ENCODE measurements at regions not wholly inside any gene's neighbourhood (a gene's known extent, or its start where the extent isn't known, plus 50 kb on each side); places are given as distances from the start of the nearest gene placed in this dataset.

GRCh38 chr13:111503905-111504695 is 183.7 kb downstream of the TEX29 start:
- intact Hi-C loops (cut with DNase I) = no loop called here
- Histone ChIP-seq H3K4me1 (ENCODE audit: control insufficient read depth, insufficient read depth, low read length) (no peaks in the 10 kb centered on the region), H3K27me3 (ENCODE audit: control insufficient read depth, insufficient read depth) (no peaks in the 10 kb centered on the region), H3K4me3 (ENCODE audit: low read length) (no peak overlapping the region), H3K9me3 (ENCODE audit: control insufficient read depth, low read length) (no peaks in the 10 kb centered on the region), H3K27ac (ENCODE audit: low read length) (no peak overlapping the region)
- ATAC-seq (no peak), DNase-seq (no peak)
- 78% methylated on average over 13 of the region's 13 CpGs for WGBS

- intact Hi-C loops (cut with DNase I) = no loop called here
- H3K4me1 ChIP-seq (ENCODE audit: control insufficient read depth, insufficient read depth, low read length) = no peaks in the 10 kb centered on the region
- 32% methylated on average over 20 of the region's 20 CpGs for WGBS
- no peak overlapping the region for H3K27ac ChIP-seq (ENCODE audit: low read length)
- ATAC-seq (no peak), DNase-seq (no peak)
- H3K27me3 ChIP-seq (ENCODE audit: control insufficient read depth, insufficient read depth) = no peaks in the 10 kb centered on the region
- no peak overlapping the region for H3K4me3 ChIP-seq (ENCODE audit: low read length)
- no peaks in the 10 kb centered on the region for H3K9me3 ChIP-seq (ENCODE audit: control insufficient read depth, low read length)
Measured at GRCh38 chr13:111505175-111505777, 184.8 kb downstream of the TEX29 start.

GRCh38 chr13:111506125-111506524 is 185.7 kb downstream of the TEX29 start:
- H3K9me3 ChIP-seq (ENCODE audit: control insufficient read depth, low read length) = no peaks in the 10 kb centered on the region
- no peak overlapping the region for H3K4me3 ChIP-seq (ENCODE audit: low read length)
- intact Hi-C loops (cut with DNase I) = no loop called here
- ATAC-seq = peak in 1 of 2 donors; percentile 24
- DNase-seq = no peak
- WGBS = 76% methylated on average over 6 of the region's 6 CpGs
- H3K27me3 ChIP-seq (ENCODE audit: control insufficient read depth, insufficient read depth) = no peaks in the 10 kb centered on the region
- no peak overlapping the region for H3K27ac ChIP-seq (ENCODE audit: low read length)
- H3K4me1 ChIP-seq (ENCODE audit: control insufficient read depth, insufficient read depth, low read length) = no peaks in the 10 kb centered on the region

- 76% methylated on average over 7 of the region's 7 CpGs for WGBS
- intact Hi-C loops (cut with DNase I) = no loop called here
- no peak overlapping the region for H3K27ac ChIP-seq (ENCODE audit: low read length)
- no peak for ATAC-seq
- H3K4me1 ChIP-seq (ENCODE audit: control insufficient read depth, insufficient read depth, low read length) = no peaks in the 10 kb centered on the region
- H3K27me3 ChIP-seq (ENCODE audit: control insufficient read depth, insufficient read depth) = no peaks in the 10 kb centered on the region
- H3K9me3 ChIP-seq (ENCODE audit: control insufficient read depth, low read length) = no peaks in the 10 kb centered on the region
- no peak for DNase-seq
- H3K4me3 ChIP-seq (ENCODE audit: low read length) = no peak overlapping the region
Measured at GRCh38 chr13:111506621-111507020, 186.2 kb downstream of the TEX29 start.

GRCh38 chr13:111508164-111508870 is 187.9 kb downstream of the TEX29 start:
- H3K27me3 ChIP-seq (ENCODE audit: control insufficient read depth, insufficient read depth) = no peaks in the 10 kb centered on the region
- H3K27ac ChIP-seq (ENCODE audit: low read length) = no peak overlapping the region
- ATAC-seq (no peak), DNase-seq (no peak)
- no peaks in the 10 kb centered on the region for H3K4me1 ChIP-seq (ENCODE audit: control insufficient read depth, insufficient read depth, low read length)
- intact Hi-C loops (cut with DNase I) = no loop called here
- WGBS = 89% methylated on average over 21 of the region's 21 CpGs
- H3K9me3 ChIP-seq (ENCODE audit: control insufficient read depth, low read length) = no peaks in the 10 kb centered on the region
- no peak overlapping the region for H3K4me3 ChIP-seq (ENCODE audit: low read length)

- no peak overlapping the region for H3K27ac ChIP-seq (ENCODE audit: low read length)
Measured at GRCh38 chr13:111508902-111509509, 188.6 kb downstream of the TEX29 start.

GRCh38 chr13:111510502-111511218 is 190.2 kb downstream of the TEX29 start:
- DNase-seq = no peak
- intact Hi-C loops (cut with DNase I) = no loop called here
- Histone ChIP-seq H3K4me1 (ENCODE audit: control insufficient read depth, insufficient read depth, low read length) (no peaks in the 10 kb centered on the region), H3K9me3 (ENCODE audit: control insufficient read depth, low read length) (no peaks in the 10 kb centered on the region), H3K27ac (ENCODE audit: low read length) (no peak overlapping the region), H3K4me3 (ENCODE audit: low read length) (no peak overlapping the region), H3K27me3 (ENCODE audit: control insufficient read depth, insufficient read depth) (no peaks in the 10 kb centered on the region)
- 81% methylated on average over 16 of the region's 16 CpGs for WGBS
- ATAC-seq = no peak

More at GRCh38 chr13:111508902-111509509, 188.6 kb downstream of the TEX29 start:
- ATAC-seq = no peak
- Histone ChIP-seq H3K27me3 (ENCODE audit: control insufficient read depth, insufficient read depth) (no peaks in the 10 kb centered on the region), H3K4me1 (ENCODE audit: control insufficient read depth, insufficient read depth, low read length) (no peaks in the 10 kb centered on the region), H3K9me3 (ENCODE audit: control insufficient read depth, low read length) (no peaks in the 10 kb centered on the region), H3K4me3 (ENCODE audit: low read length) (no peak overlapping the region)
- WGBS = 86% methylated on average over 24 of the region's 24 CpGs
- intact Hi-C loops (cut with DNase I) = no loop called here
- DNase-seq = no peak

- Histone ChIP-seq H3K9me3 (ENCODE audit: control insufficient read depth, low read length) (no peaks in the 10 kb centered on the region), H3K27ac (ENCODE audit: low read length) (no peak overlapping the region), H3K4me1 (ENCODE audit: control insufficient read depth, insufficient read depth, low read length) (no peaks in the 10 kb centered on the region), H3K27me3 (ENCODE audit: control insufficient read depth, insufficient read depth) (no peaks in the 10 kb centered on the region), H3K4me3 (ENCODE audit: low read length) (no peak overlapping the region)
- 76% methylated on average over 3 of the region's 3 CpGs for WGBS
- ATAC-seq (no peak), DNase-seq (no peak)
- intact Hi-C loops (cut with DNase I) = no loop called here
Measured at GRCh38 chr13:111511219-111511732, 190.8 kb downstream of the TEX29 start.

- H3K9me3 ChIP-seq (ENCODE audit: control insufficient read depth, low read length) = no peaks in the 10 kb centered on the region
- H3K4me3 ChIP-seq (ENCODE audit: low read length) = no peak overlapping the region
- no peak for DNase-seq
- H3K4me1 ChIP-seq (ENCODE audit: control insufficient read depth, insufficient read depth, low read length) = no peaks in the 10 kb centered on the region
- 83% methylated on average over 29 of the region's 29 CpGs for WGBS
- H3K27ac ChIP-seq (ENCODE audit: low read length) = no peak overlapping the region
- no peaks in the 10 kb centered on the region for H3K27me3 ChIP-seq (ENCODE audit: control insufficient read depth, insufficient read depth)
- intact Hi-C loops (cut with DNase I) = no loop called here
- ATAC-seq = no peak
Measured at GRCh38 chr13:111511805-111512504, 191.5 kb downstream of the TEX29 start.

GRCh38 chr13:111512707-111513106 is 192.3 kb downstream of the TEX29 start:
- ATAC-seq = no peak
- 82% methylated on average over 13 of the region's 13 CpGs for WGBS
- Histone ChIP-seq H3K4me3 (ENCODE audit: low read length) (no peak overlapping the region), H3K4me1 (ENCODE audit: control insufficient read depth, insufficient read depth, low read length) (no peaks in the 10 kb centered on the region), H3K9me3 (ENCODE audit: control insufficient read depth, low read length) (no peaks in the 10 kb centered on the region), H3K27ac (ENCODE audit: low read length) (no peak overlapping the region), H3K27me3 (ENCODE audit: control insufficient read depth, insufficient read depth) (no peaks in the 10 kb centered on the region)
- intact Hi-C loops (cut with DNase I) = no loop called here
- DNase-seq = no peak

All from right cardiac atrium (tissue), 5 donors.